HepG2 (cell line): ENCODE measurements at regions not wholly inside any gene's neighbourhood (a gene's known extent, or its start where the extent isn't known, plus 50 kb on each side); places are given as distances from the start of the nearest gene placed in this dataset.

Source experiments
- KLF16 ChIP-seq, 2 experiments: sonication (generic) in 1 of 2; formaldehyde crosslinking in 1 of 2; IDR thresholded peaks; 2 replicates each; pipeline versions ENCODE4 v1.6.1 to v1.8.0; 2016 to 2023; ENCODE audit warnings: missing genetic modification reagents in 2 of 2, missing compliant biosample characterization in 1 of 2
- MAX ChIP-seq: IDR thresholded peaks from 2 replicates; pipeline ENCODE4 v1.6.1; 2012; ENCODE audit warnings: inconsistent platforms
- NONO ChIP-seq, 2 experiments: fragments of 450-650 bp in 1 of 2; sonication (generic) in 1 of 2; formaldehyde crosslinking in 1 of 2; IDR thresholded peaks in 1 of 2; conservative IDR thresholded peaks in 1 of 2; 2 replicates each; pipeline versions ENCODE4 v1.6.1 to v1.8.0; 2017 to 2022; ENCODE audit warnings: mild to moderate bottlenecking in 1 of 2, missing genetic modification reagents in 1 of 2, moderate library complexity in 1 of 2
- SIN3A ChIP-seq: IDR thresholded peaks from 2 replicates; pipeline ENCODE4 v1.6.1; 2011; ENCODE audit warnings: low read depth, mild to moderate bottlenecking, control low read depth, low read length, borderline replicate concordance

GRCh38 chr20:40186826-40187225 is 502.2 kb downstream of the MAFB start:
- TF ChIP-seq NONO (IDR thresholded peaks at IDR 0.05) (no peak), NONO (CRISPR knock-in tag; conservative IDR thresholded peaks at IDR 0.05) (no peak), KLF16 (CRISPR knock-in tag; IDR thresholded peaks at IDR 0.05) (no peak), MAX (no peak), SIN3A (no peak)
